Activated CD4-positive, alpha-beta T cell treated with anti-CD3 and anti-CD28 coated beads, Interleukin-2, amount 50 U/mL, for 16 hours (primary cell): ENCODE measurements at regions not wholly inside any gene's neighbourhood (a gene's known extent, or its start where the extent isn't known, plus 50 kb on each side); places are given as distances from the start of the nearest gene placed in this dataset.

Experiments used
- DNase-seq: peaks from one replicate; pipeline ENCODE4 v3.0.0-alpha.2; 2020

GRCh38 chr17:70752966-70753467, 583.7 kb downstream of the KCNJ2 start:
- DNase-seq, result no peak

- no peak for DNase-seq
Measured at GRCh38 chr17:70763018-70763417, 593.7 kb downstream of the KCNJ2 start.

GRCh38 chr17:70767102-70767701, 597.9 kb downstream of the KCNJ2 start:
- DNase-seq, result peak; percentile 3

GRCh38 chr17:70769956-70770355, 600.6 kb downstream of the KCNJ2 start:
- DNase-seq, result no peak

GRCh38 chr17:70771804-70772386, 602.6 kb downstream of the KCNJ2 start:
- no peak for DNase-seq

GRCh38 chr17:70772761-70773160, 603.4 kb downstream of the KCNJ2 start:
- no peak for DNase-seq

- no peak for DNase-seq
Measured at GRCh38 chr17:70773258-70773657, 603.9 kb downstream of the KCNJ2 start.

GRCh38 chr17:70774339-70775117, 605.2 kb downstream of the KCNJ2 start:
- no peak for DNase-seq

GRCh38 chr17:70775679-70776078, 606.3 kb downstream of the KCNJ2 start:
- no peak for DNase-seq

- no peak for DNase-seq
Measured at GRCh38 chr17:70776441-70776840, 607.1 kb downstream of the KCNJ2 start.

- no peak for DNase-seq
Measured at GRCh38 chr17:70780031-70780430, 610.7 kb downstream of the KCNJ2 start.

- DNase-seq, result no peak
Measured at GRCh38 chr17:70786081-70786480, 616.7 kb downstream of the KCNJ2 start.

GRCh38 chr17:70787721-70788300, 618.5 kb downstream of the KCNJ2 start:
- no peak for DNase-seq

- no peak for DNase-seq
Measured at GRCh38 chr17:70791748-70792443, 622.6 kb downstream of the KCNJ2 start.

GRCh38 chr17:70794738-70795137, 625.4 kb downstream of the KCNJ2 start:
- DNase-seq, result no peak

- no peak for DNase-seq
Measured at GRCh38 chr17:70795620-70796019, 626.3 kb downstream of the KCNJ2 start.

- no peak for DNase-seq
Measured at GRCh38 chr17:70796757-70797156, 627.4 kb downstream of the KCNJ2 start.

GRCh38 chr17:70797166-70797565, 627.8 kb downstream of the KCNJ2 start:
- DNase-seq, result no peak

GRCh38 chr17:70804161-70804560, 634.8 kb downstream of the KCNJ2 start:
- no peak for DNase-seq

- DNase-seq, result no peak
Measured at GRCh38 chr17:70808596-70808995, 639.3 kb downstream of the KCNJ2 start.

GRCh38 chr17:70810609-70811008, 641.3 kb downstream of the KCNJ2 start:
- DNase-seq, result no peak

- no peak for DNase-seq
Measured at GRCh38 chr17:70813355-70813930, 644.1 kb downstream of the KCNJ2 start.

- DNase-seq, result no peak
Measured at GRCh38 chr17:70819183-70819582, 649.9 kb downstream of the KCNJ2 start.
